Activated CD4-positive, CD25-positive, alpha-beta regulatory T cell treated with anti-CD3 and anti-CD28 coated beads, Interleukin-2, amount 50 U/mL, for 72 hours (primary cell): ENCODE measurements at regions not wholly inside any gene's neighbourhood (a gene's known extent, or its start where the extent isn't known, plus 50 kb on each side); places are given as distances from the start of the nearest gene placed in this dataset.

Experiments used
- DNase-seq: peaks from one replicate; pipeline ENCODE4 v3.0.0; 2021

DNA sequence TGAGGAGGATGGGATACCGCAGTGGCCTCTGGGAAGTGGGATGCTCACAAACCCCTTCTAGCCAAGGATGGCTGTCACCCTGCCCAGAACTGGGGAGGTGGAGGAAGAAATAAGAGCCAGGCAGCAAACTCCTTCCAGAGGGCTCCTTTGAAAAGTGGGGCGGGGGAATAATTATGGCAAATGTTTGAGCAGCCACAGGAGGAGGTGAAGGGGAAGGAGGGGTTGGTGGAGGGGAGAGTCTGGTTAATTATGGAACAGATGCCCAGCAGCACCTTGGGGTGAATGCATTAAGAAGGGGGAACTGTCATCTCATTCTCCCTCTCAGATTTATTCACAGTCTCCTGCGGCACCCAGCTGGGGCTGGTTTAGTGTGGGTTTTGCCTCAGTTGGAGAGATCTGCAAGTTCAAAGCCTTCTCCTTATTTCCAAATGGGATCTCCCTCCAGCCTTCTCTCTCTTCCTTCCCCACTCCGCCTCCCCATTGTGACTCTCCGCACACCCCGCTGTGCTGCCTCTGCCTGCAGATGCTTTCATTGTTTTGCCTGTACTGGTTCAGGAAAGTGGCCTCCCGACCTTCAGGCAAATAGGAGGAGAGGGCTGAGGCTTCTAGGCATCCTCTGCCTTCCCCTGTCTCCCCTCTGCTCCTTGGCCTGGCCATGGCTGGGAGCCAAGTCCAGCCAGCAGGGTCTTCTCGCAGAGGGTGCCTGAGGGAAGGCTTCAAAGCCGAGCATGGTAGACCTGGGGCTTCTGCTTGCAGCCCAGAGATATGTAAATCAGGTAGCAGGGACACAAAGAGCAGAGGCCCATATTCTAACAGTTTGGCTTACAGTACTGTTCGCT, 457.2 kb upstream of the MEX3C start:
- no peak for DNase-seq

DNA sequence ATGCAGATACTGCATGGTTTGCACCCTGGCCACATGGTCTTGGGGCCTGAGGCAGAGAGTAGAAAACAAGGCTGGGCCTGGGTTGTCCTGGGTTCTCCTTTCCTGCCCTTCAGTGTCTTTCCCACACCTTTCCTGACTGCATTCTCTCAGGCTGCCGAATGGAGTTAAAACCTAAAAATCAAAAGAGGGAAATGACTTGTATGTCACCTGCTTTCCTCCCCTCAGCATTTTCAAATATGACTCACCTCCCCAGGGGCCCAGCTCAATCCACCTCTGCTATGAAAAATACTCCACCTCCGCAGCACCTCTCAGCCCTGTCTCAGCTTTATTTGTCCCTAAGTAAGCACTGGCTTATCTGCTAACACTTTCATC, 457.8 kb upstream of the MEX3C start:
- no peak for DNase-seq

DNA sequence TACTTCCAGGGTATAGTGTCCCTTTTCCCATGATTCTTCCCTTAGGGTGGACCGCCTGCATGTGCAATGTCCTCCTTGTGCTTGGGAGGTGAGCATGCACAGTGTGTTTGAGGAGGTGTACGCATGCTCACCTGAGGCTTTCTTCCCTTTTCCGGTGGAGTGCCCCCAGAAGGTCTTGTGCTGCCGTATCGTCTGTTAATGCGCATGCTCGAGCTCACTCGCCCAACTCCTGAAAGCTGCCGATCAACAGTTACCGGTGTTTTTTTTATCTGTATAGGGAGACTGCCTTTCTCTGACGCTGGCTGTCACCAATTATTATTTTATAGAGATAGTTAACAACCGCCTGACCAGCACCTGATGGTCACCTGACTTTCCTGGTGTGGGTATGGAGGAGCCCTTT, 458.8 kb upstream of the MEX3C start:
- no peak for DNase-seq

DNA sequence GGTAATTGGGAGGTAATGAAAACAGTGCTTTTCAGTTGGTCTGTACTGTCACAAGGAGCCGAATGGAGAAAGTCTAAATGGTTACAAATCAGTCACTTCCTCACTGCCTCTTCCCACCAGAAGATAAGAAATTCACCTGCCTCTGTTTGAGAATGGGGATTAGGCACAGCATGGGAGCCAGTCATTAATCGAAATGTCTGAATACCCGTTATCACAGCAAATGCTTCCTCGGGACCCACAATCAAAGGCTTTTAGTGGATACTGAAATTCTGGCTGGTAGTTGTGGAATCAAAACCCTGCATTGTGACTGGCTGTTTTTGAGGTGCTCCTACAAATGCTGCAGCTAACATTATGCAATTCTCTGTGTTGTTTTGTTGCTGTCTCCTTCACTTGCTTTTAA, 461.0 kb upstream of the MEX3C start:
- DNase-seq = no peak

DNA sequence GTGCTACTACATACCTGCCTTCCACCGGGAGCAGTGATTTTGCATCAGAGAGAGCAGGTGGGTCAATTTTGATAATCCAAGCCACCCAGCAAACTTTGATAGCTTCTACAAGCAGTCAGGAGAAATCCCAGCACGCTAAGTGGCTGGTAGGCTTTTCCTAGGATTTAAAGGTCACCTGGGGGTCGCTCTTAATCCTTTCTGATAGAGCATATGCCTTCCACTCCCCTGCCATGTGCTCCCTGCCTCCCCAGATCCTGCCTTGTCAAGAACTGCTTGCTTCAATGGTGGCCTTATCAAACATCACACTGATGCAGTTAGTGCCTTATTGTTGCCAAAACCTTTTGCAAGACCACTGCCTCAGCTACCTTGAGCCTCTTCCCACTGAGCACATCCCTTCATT, 462.3 kb upstream of the MEX3C start:
- no peak for DNase-seq

DNA sequence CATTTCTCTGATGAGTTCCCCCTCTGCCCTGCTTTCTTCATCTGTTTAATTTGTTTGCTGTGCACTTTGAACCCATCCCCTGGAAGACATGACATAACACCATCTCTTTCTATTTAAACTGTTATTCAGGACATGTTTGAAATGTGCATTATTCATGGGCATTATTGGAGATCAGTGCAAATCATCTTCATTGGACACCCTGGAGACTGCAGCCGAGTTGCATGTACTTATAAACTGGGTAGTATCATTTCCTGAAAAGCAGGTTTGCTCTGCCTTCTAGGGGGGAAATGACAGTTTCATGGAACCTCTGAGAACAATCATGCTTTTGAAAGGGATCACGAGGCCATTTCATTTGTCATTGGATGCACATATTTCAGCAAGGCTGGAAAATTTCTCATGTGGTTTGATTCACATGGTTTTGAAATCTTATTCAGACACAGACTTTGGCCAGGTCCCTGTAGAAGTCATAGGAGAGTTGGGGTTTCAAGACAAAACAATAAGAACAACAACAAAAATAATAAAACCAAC, 462.8 kb upstream of the MEX3C start:
- DNase-seq = no peak

DNA sequence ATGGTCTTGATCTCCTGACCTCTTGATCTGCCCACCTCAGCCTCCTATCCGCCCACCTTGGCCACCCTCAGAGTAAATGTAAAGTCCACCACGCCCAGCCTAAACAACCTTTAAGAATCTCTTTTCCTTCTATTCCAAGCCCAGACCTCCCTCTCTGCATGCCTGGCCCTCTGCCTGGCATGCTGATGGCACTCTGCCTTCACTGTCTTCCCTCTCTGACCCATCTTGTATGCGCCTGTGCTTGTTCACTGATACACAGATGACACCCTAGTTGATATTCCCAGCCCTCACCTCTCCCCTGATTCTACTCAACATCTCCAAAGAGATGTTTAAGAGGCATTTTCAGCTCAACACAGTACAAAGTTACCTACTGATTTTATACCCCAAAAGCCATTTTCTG, 466.8 kb upstream of the MEX3C start:
- DNase-seq = no peak

DNA sequence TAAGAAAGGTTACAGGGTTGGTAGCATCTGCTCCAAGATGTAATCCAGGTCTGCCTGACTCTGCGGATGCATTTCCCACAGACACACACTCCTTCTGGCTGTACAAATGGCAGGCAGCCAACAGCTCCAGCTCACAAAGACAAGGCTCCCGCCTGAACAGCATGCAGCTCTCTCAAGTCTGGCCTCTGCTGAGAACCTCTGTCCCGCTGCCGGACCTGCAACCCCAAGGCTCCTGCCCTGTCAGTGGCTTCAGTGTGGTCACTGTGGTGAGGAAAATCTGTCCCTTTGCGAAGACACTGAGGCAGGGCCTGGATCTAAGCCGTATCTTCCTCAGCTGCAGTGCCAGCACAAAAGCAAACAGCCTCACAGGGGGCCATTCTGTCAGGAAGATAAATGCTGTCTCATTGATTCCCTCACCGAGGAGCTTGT, 469.3 kb upstream of the MEX3C start:
- no peak for DNase-seq

DNA sequence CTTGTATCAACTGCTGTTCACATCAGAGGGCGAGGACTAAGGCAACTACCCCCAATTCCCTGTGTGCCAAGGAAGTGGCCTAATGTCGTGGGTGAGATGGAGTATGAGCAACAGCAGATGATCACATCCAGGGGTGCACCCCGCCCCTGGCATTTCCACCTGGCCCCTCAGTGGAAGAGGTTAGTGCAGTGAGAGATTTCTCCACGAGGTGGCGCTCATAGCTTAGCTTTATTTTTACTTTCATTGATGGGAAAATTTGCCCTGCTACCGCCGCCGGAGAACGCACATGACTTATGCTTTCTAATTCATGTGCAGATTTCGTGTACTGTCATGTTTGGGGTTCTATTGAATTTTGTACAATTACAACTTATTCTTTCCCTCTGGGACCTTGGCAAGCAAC, 470.6 kb upstream of the MEX3C start:
- peak; percentile 56 for DNase-seq

DNA sequence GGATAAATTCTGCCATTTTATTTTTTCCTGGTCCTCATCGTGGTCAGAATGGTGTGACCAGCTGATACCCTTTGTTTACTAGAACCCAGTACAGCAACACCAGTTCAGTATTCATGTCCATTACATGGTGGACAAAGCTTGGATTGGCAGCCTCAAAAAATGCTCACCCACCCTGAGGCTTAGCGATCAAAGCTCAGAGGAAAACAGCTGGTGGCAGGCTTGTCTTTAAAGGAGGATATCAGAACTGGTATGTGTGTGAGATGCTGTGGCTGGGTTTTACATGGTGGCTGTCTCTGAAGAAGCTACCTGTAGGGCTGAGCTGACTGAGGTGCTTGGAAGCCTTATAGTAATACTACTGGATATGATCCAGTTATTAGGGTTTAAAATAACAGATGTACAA, 471.1 kb upstream of the MEX3C start:
- no peak for DNase-seq

DNA sequence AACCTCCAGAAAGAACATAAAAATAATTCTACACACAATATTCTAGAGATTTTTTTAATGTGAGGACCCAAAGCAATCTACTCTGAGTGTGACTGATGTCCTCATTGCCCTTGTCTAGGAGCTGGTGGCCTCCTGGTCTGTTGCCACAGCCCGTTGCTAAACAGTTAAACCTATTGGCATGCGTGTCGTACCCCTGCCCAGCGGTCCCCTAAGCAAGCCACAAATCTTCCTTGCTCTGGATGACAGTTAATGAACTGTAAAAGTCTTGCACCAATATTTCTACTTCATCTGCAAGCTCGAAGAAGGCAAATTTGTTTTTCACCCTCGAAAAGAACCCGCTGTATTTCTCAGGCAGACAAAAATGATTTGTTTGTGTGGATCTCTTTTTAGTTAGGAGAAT, 489.1 kb upstream of the MEX3C start:
- no peak for DNase-seq

DNA sequence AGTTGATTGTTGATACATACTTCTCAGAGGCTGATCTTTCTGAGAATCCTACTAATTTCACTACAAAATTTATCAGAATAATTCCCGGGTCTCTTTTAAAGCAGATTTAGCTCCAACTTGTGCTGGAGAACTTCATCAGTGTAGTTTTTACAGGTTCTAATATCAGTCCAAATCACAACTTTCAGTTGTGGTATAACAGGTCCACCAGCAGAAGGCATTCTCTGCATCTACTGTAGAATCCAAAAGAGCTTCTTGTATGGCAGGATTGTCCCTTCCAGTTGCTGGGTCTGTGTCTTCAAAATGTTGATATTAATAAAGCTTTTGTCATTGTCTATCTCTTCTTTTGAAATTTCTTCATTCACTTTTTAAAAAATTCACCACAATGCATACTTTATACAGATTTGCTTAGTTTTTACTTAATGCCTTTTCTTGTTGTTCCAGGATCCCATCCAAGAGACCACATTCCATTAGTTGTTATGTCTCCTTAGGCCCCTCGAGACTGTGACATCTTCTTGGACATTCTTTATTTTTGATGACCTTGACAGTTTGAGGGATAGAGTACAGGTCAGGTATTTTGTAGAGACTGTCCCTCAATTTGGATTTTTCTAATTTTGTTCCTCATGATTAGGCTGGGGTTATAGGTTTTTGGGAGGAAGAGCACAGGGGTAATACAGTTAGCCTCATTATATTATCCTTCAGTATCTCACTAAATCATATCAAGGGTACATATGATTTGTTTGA, 490.5 kb upstream of the MEX3C start:
- DNase-seq = no peak

DNA sequence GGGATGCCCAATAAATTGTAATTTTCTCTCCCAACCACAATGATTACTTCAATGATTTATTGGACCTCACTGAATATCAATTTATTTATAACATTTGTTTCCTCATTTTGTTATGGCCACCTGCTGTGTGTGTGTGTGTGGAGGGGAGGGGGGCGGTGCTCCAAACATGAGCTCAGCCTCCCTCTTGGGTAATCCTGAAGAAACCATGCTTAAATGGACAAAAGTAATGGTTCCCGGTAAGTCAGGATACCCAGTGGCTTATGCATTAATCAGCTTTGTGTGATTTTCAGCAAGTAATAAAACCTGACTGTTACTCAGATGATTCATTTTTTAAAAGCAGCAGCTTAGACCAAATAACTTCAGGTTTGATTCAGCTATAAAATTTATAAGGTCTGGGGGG, 495.1 kb upstream of the MEX3C start:
- DNase-seq = no peak

DNA sequence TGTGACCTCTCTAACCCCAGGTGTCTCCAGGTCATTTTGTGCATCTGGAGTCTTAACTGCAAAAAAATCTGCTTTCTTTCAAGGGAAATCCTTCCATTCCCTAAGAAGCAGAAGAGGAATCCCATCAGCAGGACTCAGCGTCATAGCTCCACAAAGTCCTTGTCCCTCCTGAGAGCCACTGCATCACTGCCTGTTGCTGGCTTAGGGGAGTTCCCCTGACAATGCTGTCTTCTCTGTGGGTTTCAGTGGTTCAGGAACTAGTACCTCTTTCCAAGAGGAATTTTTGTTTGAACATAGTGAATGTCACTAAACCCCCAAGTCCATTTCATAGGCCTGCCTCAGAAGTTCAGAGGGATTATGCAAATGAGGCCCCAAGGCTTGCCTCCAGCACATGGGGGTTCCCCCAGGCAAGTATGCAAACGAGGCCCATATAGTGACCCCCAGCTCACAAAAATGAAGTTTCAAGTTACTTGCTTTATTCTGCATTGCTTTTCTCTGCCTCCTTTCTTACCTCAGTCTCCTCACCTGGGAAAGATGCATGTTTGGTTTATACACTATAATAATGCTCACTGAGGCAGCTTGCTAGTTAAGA, 513.9 kb upstream of the MEX3C start:
- no peak for DNase-seq

DNA sequence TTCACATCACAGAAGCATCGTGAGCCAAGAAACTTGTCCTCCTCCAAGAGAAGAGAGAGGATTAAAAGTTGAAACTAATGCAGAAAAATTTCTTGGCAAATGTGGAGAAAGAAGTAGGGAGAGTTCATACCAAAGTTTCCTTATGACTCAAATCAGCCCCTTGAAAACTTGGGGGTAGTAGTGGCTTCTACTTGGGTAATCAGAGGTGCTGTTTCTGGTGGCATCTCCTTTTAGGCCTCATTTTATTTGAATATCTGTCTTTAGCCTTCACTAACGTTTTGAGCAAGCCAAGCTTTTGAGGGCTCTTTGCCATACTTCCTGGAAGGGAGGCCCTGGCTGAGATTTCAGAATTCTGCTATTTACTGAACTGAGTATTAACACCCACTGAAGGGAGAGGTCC, 515.3 kb upstream of the MEX3C start:
- no peak for DNase-seq

DNA sequence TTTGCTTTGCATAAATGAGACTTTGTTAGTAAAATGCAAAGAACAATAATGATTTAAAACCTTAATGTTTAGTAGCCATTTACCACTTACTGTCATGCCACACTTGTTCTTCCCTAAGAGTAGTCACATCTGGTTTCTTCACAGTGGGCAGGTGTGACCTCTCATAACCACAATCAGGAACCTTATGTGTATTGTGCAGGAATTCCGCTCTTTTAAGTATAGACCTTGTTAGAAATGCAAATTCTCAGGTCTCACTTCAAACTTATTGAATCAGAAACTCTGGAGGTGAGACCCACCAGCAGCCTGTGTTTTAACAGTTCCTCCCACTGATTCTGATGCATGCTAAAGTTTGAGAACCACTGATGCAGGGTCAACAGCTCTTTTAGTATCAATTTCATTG, 518.8 kb upstream of the MEX3C start:
- no peak for DNase-seq

DNA sequence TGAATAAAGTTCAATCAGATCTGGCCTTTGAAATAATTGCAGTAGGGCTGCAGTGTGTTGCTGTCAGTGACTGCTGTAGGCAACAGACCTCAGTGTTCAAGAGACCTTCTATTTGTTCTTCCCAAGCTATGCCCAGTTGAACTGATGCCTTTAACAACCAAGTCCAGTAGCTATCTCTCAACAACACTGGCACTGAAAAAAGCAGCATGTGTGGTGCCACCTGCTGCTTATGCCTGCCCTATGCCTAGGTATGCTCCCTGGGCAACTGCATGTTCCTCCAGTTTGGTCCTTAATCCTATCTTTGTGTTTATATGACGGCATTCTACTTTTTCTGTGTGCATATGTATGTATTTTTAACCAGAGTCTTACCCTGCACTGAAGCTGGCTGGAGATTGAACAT, 523.9 kb upstream of the MEX3C start:
- no peak for DNase-seq

DNA sequence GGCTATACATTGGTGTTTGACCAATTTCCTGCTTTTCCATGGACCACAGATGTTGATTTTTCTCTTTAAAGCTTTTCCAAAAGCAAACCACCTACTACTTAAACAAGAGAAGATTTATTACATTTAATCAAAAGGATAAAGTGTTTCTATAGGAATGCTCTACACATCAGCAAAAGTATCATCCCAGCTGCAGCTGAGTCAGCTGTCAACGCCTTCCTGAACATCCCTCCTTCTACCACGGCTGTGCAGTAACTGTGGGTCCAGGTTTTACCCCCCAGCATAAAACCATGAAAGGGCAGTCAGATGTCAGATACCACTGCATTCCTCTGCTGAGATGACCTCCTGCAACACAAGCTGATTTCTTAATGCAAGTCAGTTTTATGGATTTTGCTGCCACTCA, 524.5 kb upstream of the MEX3C start:
- no peak for DNase-seq

DNA sequence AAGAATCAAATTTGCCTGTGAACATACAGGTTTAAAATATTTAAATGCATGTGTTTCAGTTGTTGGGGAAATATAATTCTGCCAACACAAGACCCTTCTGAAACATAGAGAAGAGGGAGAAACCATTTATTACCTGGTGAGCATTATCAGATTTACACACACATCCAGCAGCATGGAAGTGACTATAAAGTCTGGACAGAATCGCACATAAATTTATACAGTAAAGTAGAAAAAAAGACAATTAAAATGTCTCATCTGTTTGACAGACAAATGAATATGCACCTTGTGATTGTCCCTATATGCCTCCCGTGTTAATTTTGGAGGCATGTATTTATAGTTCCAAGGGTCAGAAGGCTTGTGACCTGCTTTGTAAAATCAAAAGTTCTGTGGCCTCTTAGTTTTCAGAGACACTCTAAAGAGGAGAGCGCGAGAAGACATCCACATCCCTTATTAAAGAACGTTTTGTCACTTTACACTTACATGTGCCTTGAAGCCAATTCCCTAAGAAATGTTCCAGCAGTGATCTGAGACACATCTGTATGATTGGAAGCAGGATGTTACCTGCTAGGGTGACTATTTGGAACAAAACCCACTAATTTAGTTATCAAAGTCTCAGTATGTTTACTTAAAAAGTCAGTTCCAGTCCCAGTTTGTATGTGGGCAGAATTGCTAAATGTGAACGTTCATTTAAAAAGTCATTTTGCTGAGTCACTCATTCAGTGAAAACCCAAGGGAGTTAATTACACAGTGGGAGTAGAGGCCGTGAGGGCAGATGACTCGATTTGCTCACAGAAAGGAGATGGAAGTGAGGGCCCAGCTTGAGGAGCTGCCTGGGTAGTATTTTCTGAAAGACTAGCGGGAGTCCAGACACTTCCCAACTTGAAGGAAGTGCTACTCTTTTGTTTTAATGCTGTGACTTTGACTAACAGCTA, 527.6 kb upstream of the MEX3C start:
- DNase-seq = no peak

DNA sequence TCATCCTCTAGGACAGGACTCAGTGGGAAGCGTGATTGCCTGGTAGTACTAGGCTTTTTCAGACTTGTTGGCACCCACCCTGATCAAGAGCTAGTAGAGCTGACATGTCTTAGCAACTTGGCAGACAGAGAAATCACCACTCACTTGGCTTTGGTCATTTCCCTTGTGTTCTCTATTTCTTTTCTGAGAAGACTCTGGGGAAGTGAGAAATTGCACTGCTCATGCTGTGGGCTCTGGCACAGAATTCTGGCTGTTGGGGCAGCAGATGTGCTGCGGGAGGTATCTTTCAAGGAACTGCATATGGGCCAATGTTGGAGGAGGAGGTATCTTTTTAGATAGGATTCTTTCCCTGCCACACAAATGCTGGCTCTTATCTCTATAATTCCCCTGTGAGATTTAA, 529.1 kb upstream of the MEX3C start:
- DNase-seq = no peak

DNA sequence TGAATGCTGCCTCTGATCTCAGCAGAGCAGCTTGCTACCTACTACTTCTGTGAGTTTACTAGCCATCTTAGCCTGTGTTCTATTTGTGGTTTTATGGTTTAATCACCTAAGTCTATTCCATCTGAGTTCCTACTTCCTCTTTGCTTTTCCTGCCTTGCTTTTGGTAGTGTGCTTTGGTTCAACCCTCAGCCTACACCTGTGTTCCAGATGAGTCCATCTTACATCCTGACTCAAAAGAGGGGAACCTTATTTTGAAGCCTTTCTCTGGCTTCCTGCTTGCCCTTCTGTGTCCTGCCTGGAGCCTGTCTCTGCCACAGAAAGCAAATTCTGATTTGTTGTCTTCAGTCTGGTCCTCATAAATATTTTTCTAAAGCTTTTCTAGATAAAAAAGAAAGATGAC, 530.3 kb upstream of the MEX3C start:
- DNase-seq = no peak

DNA sequence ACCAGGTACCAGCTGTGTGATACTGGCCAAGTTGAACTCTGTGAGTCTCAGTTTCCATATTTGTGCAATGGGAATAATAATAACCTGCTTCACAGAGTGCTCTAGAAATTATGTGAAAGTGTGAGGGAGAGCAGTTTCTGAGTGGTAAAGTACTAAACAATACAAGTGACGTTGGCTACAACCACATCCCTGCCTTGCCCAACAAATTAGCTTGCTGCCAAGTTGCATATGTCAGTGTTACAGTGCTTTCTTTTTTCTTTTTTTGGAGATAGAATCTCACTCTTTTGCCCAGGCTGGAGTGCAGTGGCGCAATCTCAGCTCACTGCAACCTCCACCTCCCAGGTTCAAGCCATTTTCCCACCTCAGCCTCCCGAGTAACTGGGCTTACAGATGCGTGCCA, 533.6 kb upstream of the MEX3C start:
- DNase-seq = no peak

DNA sequence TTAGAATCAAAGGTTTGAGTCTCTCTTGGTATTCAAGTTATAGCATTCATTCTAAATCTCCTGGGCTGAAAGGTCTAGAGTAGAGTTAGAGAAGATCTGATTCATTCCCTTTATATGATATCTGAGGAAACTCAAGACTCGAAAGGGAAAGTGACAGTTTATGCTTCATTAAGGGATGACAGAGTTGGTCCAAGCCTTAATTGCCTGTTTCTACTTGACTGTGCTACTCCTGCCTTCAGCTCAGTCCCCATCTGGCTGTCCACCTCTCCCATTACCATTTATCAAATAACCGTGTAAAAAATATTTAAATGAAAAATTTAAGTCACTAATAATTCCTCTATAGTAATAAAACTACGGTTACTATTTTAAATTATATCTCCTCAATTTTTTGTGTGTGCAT, 537.1 kb upstream of the MEX3C start:
- no peak for DNase-seq
